ENCODE measurements at regions not wholly inside any gene's neighbourhood (a gene's known extent, or its start where the extent isn't known, plus 50 kb on each side); places are given as distances from the start of the nearest gene placed in this dataset.

DNA sequence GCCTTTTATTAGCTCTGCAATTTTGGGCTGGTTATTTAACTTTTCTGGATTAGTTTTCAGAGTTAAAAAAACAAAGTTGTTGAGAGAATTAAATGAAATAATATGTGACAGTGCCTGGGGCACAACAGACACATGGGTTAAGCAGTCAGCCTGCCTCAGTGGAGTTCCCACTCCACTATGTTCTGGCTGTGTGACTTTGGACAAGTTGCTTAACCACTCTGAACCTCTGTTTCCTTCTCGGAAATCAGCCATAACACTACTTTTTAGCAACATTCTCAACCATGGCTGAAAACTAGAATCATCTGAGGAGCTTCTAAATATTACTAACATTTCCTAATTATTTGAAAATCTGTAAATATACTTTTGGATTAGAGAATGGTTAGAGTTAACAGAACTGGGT lies 56.5 kb upstream of the SLC6A11 start:
- TF ChIP-seq, protein P1, sequence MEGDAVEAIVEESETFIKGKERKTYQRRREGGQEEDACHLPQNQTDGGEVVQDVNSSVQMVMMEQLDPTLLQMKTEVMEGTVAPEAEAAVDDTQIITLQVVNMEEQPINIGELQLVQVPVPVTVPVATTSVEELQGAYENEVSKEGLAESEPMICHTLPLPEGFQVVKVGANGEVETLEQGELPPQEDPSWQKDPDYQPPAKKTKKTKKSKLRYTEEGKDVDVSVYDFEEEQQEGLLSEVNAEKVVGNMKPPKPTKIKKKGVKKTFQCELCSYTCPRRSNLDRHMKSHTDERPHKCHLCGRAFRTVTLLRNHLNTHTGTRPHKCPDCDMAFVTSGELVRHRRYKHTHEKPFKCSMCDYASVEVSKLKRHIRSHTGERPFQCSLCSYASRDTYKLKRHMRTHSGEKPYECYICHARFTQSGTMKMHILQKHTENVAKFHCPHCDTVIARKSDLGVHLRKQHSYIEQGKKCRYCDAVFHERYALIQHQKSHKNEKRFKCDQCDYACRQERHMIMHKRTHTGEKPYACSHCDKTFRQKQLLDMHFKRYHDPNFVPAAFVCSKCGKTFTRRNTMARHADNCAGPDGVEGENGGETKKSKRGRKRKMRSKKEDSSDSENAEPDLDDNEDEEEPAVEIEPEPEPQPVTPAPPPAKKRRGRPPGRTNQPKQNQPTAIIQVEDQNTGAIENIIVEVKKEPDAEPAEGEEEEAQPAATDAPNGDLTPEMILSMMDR (IDR thresholded peaks at IDR 0.05), result no peak
- no peak for TF ChIP-seq POLR2A (IDR thresholded peaks at IDR 0.05)
